Renal cortex interstitium (tissue), 11 donors: ENCODE measurements at regions not wholly inside any gene's neighbourhood (a gene's known extent, or its start where the extent isn't known, plus 50 kb on each side); places are given as distances from the start of the nearest gene placed in this dataset.
"Not testable (repeated sequence)": the region's sequence is repeated elsewhere in the genome, so short reads cannot be mapped to it uniquely, and the experiment has no call there.

Experiments used
- DNase-seq, 11 donors: peaks; one replicate each; pipeline ENCODE4 v3.0.0-alpha.2; 2013; ENCODE audit warnings: low read depth in 9 of 11, low spot score in 4 of 11; ENCODE audit errors: extremely low read depth in 1 of 11

DNA sequence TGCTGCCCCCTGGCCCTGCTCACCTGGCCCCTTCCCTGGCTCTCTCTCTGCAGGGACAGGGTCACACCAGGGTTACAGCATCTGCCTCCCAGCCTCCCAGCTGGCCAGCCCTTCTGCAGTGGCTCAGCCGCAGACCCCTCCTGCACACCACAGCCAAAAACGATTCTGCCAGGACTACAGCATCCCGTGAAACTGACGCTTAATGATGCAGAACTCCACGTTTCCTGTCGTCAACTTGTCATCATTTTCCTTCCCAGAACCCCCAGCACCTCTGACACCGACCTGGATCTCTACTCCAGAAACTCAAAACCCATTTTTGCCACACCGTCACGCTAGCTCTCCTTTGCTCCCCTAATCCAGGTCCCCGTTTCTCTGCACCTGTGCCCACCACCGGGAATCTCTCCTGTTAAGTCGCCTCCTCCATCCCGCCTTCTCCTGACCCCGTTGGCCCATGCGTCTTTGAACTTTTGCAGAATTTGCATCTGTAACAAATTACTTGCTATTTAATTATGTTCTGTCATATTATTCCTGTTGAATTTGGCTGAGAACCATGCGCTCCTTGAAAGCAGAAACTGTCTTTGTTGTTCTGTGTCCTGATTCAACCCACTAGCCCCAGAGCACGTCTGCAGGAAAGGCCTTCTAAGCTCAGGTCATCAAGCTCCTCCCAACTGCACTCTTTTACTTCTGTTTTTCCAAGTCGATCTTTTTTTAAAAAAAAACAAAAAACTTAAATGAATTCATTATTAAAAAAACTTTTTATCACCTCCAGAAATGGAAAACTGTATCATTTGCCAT lies 173.2 kb upstream of the COPS8 start:
- peak in 1 of 11 donors; percentile 29 for DNase-seq

DNA sequence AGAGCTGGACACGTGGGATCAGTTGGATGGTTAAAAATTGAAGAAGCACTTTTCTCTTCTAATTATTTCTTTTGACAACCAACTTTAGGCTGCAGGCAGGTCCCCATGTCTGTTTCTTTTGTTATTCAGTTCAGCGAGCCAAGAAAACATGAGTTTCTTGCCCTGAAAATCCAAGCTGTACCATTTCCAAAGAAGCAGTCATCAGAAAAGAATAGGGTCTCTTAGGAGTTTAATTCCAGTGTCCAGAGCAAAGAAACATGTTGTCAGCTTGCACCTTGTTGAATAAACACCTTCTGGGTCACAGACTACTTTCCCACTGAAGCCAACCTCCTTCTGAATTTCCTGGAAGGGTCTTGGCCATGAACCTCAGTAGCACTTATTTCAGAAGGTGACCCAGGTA lies 170.5 kb upstream of the COPS8 start:
- no peak for DNase-seq

DNA sequence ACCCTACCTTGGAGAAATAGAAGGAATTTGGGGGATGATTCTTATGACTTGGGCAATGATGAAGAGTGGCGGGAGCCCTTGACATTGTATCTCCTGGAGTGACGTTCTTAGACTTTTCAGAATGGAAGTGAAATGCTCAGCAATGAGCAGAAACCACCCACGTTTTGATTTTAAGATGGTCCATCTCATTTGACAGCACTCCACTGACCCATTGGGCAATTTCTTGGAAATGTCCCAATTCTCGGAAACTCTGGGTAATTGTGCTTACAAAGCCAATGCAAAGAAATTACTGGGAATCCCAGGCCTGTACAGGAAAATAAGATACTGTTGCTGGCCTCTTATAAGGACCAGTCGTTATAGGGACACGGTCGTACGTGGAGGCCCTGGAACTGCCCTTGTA lies 170.0 kb upstream of the COPS8 start:
- no peak for DNase-seq

DNA sequence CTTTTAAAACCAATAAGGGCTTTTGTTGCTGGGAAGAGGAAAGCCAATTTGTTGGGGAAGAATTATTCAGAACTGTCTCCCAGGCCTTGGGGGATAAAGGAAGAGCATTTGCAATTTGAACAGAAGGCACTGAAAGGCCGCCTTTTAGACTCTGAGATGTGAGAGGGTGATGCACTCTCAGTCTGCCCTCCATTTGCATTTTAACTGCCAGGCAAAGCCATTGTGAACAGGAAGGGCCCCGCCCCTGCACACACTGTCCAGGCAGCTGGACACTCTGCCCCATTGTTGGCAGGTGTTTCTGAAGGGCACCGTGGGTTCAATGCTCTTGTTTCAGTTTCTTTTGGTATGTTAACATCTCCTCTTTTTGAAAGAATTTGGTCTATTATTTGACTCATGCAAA lies 169.5 kb upstream of the COPS8 start:
- DNase-seq = no peak

DNA sequence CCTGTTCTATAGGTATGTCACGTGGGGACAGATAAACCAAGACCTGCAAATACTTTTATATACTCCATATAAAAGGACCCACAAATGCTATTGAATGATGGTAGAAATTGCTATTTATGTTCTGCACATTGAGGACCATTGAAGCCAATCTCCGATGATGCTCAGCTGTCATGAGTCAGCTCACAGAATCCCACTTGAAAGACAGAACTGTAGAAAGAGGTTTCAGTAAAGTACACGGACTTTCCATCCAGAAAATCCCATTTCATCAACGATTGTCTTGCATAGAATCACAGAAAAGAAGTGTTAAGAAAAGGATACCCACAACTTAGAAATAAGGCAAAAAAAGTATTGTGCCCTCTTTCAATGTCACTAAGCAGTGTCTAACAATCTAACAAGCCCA lies 169.0 kb upstream of the COPS8 start:
- no peak for DNase-seq

DNA sequence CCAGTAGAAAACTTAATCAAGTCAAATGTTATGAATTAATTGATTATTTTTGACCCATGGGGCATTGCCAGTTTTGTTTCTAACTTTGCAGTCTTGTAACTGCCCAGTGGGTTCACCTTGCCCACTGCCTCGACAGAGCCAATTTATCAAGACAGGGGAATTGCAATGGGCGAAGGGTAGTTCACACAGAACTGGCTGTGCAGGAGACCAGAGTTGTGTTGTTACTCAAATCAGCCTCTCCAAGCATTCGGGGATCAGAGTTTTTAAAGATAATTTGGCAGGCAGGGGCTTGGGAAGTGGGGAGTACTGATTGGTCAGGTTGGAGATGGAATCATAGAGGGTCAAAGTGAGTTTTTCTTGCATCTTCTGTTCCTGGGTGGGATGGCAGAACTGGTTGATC lies 168.5 kb upstream of the COPS8 start:
- DNase-seq = no peak

DNA sequence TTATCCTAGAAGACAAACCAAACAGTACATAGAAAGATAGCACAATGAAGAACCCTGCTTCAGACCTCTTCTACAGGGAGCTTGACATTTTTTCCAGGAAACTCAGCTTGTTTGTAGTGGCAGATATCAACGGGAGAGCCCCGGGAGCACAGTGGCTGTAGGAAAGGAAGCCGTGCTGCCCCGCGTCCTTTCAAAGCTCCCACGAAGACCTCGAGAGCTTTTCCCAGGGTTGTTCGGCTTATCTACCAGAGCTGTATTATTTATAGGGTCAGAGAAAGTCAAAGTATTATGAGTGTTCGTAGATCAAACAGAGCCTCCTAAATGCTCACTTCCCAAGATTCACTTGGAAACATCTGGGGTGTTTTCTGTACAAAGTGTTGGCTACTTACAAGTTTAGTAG lies 167.1 kb upstream of the COPS8 start:
- DNase-seq = no peak

DNA sequence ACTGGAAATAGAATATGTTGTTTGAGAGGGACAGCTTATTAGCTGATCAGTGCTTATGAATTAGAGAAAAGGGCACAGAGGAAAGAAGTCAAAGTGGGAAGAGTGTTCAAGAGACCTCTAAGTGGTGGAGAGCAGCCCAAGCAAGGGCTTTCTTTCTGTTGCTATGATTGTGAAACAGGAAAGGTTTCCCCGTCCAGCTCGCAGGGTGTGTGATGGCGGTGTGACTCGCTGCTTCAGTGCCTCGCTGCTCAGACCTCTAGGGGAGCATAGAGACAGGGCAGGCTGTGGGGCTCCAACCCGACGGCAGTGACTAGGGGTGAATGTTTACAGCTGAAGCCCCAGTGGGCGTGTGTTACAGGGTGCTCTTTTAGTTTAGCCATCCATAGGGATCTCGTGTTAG lies 166.5 kb upstream of the COPS8 start:
- DNase-seq = no peak

DNA sequence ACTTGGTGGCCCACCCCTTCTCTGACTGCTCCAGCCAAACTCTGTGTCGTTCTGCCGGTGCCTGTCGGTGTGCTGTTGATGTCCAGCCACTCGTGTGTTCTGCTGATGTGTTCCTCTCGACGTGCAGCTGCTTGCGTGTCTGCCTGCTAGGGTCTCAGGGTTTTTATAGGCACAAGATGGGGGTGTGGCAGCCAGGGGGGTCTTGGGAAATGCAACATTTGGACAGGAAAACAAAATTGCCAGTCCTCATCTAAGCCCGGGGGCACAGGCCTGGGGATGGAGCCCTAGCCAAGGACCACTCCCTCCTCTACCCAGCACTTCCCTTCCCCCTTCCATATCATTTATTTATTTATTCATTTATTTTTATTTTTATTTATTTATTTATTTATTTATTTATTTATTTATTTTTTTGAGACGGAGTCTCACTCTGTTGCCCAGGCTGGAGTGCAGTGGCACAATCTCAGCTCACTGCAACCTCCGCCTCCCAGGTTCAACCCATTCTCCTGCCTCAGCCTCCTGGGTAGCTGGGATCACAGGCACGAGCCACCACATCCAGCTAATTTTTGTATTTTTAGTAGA lies 165.8 kb upstream of the COPS8 start:
- DNase-seq = not testable (repeated sequence)

DNA sequence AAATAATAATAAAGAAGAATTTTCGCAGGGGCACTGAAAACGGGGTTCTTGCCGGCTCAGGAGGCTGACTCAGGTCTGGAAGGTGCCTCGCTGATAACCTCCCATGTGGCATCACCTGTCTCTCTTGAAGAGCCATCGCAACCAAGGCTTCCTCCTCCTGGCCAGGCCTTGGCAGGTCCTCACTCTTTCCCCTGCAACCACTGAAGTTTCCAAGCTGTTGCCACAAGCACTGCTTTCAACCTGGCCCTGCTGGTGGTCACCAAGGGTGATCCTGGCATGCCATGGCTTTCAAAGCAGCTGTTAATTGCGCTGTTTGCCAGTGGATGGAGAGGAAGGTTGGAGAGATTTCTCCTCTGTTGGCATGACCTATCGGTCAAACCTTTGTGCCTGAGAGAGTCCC lies 163.6 kb upstream of the COPS8 start:
- no peak for DNase-seq

DNA sequence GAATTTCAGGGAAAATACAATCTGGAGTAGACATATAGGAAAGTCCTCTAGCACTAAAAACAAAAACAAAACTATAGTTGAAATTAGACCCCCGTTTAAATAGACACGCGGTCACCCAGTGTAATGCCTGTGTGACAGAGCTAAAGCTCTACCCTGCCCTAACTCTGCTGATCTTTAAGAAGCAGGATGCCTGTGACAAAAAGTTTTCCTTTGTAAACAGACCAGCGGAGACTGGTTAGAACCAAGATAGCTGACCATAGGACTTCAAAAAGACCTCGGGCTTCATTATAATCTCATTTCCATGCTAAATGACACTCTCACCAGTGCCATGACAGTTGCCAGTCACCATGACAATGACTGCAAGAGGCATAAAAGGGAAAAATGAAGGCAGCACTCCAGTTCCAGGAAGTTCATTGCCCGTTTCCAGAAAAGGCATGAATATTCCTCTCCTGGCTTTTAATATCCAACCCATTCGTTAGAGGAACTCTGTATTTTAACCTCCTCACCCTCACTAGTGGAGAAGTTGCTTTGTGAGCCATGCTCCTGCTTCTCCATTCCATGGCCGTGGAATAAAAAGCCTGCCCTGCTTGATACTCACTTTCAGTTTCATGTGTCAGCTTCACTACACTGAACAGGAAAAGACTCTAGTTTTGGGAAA lies 157.2 kb upstream of the COPS8 start:
- no peak for DNase-seq

DNA sequence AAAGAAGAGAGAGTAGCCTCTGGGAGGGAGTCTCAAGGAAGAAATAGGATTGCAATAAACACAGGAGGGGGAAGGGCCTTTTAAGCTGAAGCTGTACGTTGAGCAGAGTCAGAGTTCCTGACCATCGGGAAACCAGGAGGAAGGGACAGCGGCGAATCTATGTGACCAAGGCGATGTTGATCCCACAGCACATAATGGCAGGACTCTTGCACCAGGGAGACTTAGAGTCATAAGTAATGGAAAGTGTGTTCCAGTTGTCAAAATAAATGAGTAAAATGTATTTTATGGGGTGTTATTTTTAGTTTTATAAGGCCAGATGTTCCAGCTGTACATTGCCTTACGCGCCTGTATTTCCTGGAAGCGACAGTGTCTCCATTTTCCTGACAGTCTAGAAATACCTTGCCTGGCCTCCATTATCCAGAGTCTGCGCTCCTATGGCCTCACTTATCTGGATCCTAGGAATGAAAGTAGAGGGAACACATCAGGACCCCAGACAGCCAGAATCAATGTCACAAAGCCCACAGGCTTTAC lies 152.8 kb upstream of the COPS8 start:
- peak in 1 of 11 donors; percentile 37 for DNase-seq

DNA sequence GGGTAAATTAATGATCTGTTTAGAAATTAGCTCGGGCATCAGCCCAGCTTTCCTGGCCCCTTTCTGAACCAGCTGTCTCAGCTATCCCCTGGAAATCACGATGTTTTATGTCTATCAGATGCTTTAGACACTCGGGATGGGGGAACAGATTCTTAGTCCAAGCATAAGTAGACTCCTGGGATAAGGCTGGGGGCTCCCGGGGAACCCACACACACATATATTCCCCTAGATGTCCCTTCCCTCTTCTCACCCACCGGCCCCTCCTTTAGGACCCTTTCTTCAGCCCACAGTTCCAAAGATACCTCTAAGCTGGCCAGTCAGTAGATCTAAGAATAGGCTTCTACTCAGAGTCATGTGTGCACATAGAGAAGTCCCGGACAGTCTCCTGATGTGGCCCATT lies 151.5 kb upstream of the COPS8 start:
- DNase-seq = no peak

DNA sequence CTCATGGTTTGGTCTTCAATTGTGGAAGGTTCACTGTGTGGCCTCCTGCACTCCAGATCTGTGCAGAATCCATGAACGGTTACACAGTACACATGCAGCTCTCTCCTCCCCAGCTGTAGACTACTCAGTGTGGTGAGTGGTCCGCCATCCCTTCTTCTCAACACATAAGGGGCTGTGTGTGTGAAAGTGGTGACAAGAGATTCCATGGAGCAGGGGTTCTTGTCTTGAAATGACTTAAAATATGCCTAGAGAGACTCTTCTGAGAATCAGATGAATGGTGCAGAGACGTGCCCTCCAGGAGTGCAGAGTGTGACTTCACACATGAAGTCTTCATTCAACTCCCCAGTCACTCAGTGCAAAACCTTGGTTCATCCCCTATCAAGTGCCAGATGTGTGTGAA lies 151.0 kb upstream of the COPS8 start:
- DNase-seq = no peak

DNA sequence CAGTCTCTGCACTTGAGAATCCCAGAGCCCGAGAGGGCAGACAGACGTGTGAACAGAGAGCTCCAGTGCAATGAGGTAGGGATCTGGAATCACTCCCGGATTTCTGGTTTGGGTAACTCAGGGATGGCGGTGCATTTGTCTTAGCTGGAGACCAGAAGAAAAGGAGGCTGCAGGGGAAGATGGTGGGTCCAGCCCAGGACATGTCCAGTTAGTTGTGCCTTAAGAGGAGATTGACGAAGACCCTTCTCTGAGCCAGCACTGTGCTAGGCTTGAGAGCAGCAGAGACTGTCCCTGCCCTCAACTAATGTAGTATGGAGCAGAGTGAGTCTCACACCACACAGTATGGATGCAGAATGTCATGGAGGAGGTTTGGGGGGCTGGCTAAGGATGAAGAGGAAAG lies 150.6 kb upstream of the COPS8 start:
- no peak for DNase-seq

DNA sequence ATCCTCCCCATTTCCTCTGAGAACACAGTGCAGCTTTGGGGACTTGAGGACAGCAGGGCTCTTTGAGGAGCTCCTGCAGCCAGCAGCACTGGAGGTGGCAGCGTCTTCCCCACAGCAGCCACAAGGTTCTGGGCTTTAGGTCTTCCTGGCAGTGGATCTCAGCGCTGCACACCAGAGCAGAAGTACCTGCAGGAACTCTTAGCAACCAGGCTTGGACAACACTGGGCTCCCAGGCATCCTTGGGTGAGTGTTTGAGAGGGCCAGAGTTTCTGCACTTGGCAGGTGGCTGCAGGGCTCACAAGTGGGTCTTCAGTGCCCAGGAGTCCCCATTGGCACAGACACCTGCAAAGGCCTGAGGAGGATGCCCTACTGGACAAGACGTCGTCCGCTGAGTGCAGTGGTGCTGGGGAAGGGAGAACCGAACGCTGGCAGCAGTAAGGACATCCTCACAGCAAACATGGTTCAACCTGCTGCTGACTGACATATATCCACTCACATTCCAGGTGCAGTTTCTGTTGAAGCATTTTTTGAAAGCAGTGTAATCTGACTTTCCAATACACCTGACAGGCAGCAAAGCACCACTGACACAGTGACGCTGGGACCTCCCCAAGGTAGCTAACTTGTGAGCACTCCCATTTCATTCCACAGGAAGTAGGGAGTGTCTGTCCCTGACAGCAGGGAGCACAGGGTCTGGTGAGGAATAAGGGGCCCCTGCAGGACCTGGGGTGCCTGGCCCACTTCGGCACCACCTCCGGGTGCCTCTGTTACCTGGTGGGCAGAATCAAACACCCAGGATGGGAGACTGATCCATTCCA lies 149.9 kb upstream of the COPS8 start:
- DNase-seq = no peak

DNA sequence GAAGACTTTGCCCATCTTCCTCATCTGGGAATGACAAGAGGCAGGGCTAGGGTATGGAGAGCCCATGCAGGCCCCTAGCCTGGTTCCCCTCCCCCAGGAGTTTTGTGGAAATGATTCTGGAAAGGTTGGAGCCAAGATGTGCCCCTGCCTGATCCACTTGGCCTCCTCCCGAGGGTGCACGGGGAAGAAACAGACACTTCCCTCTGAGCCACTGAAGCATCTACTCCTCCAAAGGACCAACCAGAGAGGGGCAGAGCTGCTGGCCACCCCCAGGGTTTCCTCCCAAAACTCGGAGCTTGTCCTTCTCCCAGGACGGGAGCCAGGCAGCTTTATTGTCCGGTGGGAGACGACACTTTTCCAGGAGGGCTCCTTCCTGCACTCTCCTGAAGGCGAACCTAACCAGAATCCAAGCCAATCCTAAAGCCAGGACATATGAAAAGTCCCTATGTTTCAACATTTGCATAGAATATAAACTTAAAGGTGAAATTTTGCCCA lies 149.2 kb upstream of the COPS8 start:
- no peak for DNase-seq

DNA sequence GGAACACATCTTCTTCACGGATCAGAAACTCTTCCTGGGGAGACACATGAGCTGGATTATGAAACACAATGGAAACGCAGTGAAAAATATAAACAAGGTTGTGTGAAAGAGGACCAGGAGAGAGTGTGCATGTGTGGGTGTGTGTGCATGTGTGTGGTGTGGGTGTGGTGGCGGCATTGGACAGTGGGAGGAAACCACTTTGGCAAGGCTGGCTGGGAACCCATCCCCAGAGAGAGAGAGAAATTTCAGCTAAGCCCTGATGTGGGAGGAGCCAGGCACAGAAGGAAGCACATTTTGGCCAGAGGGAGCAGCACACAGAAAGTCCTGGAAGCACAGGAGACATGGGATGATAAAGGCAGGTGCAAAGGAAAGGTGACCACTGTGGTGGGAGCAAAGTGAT lies 147.6 kb upstream of the COPS8 start:
- DNase-seq = no peak

DNA sequence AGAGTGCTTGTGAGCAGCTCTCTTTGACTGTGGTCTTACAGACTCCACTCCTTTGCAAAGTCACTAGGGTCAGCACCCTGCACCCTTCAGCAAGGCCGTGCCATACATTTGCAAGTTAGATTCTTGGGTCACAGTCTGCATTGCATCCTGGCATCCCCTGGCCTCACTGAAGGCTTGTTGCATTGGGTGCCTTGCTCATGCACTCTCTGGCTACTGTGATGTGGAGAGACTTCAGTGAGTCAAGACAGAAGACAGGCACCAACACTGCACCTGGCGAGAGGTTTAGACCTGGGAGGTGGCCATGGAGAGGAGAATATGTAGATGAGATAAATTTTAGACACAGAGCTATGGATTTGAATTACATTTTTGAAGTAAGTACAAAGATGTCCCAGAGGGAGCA lies 146.4 kb upstream of the COPS8 start:
- no peak for DNase-seq
